Epidermal melanocyte (primary cell): ENCODE measurements at regions not wholly inside any gene's neighbourhood (a gene's known extent, or its start where the extent isn't known, plus 50 kb on each side); places are given as distances from the start of the nearest gene placed in this dataset.

Experiments used
- DNase-seq: peaks from one replicate; pipeline ENCODE4 v3.0.0; 2011; ENCODE audit warnings: low spot score; ENCODE audit not compliant: insufficient read length

- DNase-seq: no peak
Measured at GRCh38 chr11:30155428-30155827, 75.4 kb upstream of the FSHB start.

GRCh38 chr11:30159546-30159945 is 71.3 kb upstream of the FSHB start:
- no peak for DNase-seq

DNA sequence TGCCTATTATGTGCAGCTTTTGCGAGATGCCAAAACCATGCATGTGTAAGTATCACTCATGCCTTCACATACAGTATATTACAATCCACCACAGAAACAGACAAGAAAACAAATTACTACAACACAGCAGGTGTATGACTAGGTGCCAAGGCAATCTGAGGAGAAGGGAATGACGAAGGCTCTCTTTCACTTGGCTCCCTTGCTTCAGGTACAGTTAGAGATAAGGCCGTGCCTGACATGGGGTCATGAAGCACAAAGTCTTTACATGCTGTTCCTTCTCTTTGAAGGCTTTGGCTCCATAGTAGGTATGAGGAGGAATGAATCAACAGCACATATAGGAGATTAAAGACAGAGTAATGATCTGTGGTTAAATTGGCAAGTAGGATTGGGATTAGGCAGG is 65.2 kb upstream of the FSHB start:
- no peak for DNase-seq

DNA sequence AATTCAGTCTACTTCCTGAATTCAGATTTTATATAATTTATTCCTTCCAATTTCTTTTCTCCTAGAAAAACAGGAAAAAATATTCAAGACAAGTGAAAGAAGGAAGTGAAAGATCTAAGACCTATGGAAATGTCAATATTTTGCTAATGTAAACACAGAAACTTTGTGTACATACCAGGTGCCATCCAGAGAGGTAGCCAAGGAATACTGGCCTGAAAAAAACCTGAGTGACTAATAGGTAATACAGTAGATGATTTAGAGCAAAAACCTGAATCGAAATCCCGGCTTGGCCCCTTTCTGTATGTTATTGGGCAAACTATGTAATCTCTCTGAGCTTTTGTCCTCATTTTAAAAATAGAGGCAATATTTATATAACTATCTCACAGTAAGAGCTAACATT is 59.2 kb upstream of the FSHB start:
- no peak for DNase-seq

GRCh38 chr11:30172158-30172557 is 58.7 kb upstream of the FSHB start:
- no peak for DNase-seq

GRCh38 chr11:30172883-30173311 is 57.9 kb upstream of the FSHB start:
- DNase-seq: no peak

- DNase-seq: no peak
Measured at GRCh38 chr11:30174265-30175020, 56.4 kb upstream of the FSHB start.
